ENCODE measurements at regions not wholly inside any gene's neighbourhood (a gene's known extent, or its start where the extent isn't known, plus 50 kb on each side); places are given as distances from the start of the nearest gene placed in this dataset.

DNA sequence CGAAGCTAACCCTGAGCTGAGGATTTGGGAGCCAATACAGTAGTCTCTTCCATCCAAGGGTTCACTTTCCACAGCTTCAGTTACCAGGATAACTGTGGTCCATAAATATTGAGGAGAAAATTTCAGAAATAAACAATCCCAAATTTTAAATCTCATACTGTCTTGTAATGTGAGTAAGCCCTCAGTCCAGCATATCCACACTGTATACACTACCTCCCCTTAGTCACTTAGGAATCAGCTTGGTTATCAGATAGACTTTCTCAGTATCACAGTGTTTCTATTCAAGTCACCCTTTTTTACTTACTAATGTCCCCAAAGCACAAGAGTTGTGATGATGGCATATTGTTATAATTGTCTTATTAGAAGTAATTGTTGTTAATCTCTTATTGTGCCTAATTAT lies 102.3 kb upstream of the GNG12 start:
- TF ChIP-seq POLR2AphosphoS5 (IDR thresholded peaks at IDR 0.05; ENCODE audit: low read depth, low read length) (no peak), ZSCAN12 (CRISPR knock-in tag; IDR thresholded peaks at IDR 0.05) (no peak), POLR2A (IDR thresholded peaks at IDR 0.05; ENCODE audit: insufficient read depth in 1 of 2, low read depth in 2 of 2, low read length in 2 of 2) (no peak), PCBP2 (optimal IDR thresholded peaks at IDR 0.05; ENCODE audit: low read depth, low read length, poor library complexity, severe bottlenecking) (no peak), HMG20B (CRISPR knock-in tag; conservative IDR thresholded peaks at IDR 0.05) (no peak), U2AF1 (optimal IDR thresholded peaks at IDR 0.05; ENCODE audit: low read depth, low read length) (no peak), SKI (IDR thresholded peaks at IDR 0.05; ENCODE audit: partially characterized antibody) (no peak)
- TF ChIP-seq, protein P1, sequence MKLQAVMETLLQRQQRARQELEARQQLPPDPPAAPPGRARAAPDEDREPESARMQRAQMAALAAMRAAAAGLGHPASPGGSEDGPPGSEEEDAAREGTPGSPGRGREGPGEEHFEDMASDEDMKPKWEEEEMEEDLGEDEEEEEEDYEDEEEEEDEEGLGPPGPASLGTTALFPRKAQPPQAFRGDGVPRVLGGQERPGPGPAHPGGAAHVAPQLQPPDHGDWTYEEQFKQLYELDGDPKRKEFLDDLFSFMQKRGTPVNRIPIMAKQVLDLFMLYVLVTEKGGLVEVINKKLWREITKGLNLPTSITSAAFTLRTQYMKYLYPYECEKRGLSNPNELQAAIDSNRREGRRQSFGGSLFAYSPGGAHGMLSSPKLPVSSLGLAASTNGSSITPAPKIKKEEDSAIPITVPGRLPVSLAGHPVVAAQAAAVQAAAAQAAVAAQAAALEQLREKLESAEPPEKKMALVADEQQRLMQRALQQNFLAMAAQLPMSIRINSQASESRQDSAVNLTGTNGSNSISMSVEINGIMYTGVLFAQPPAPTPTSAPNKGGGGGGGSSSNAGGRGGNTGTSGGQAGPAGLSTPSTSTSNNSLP (IDR thresholded peaks at IDR 0.05; ENCODE audit: low read depth, low read length), result no peak
- TF ChIP-seq, protein P2, sequence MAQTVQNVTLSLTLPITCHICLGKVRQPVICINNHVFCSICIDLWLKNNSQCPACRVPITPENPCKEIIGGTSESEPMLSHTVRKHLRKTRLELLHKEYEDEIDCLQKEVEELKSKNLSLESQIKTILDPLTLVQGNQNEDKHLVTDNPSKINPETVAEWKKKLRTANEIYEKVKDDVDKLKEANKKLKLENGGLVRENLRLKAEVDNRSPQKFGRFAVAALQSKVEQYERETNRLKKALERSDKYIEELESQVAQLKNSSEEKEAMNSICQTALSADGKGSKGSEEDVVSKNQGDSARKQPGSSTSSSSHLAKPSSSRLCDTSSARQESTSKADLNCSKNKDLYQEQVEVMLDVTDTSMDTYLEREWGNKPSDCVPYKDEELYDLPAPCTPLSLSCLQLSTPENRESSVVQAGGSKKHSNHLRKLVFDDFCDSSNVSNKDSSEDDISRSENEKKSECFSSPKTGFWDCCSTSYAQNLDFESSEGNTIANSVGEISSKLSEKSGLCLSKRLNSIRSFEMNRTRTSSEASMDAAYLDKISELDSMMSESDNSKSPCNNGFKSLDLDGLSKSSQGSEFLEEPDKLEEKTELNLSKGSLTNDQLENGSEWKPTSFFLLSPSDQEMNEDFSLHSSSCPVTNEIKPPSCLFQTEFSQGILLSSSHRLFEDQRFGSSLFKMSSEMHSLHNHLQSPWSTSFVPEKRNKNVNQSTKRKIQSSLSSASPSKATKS (CRISPR knock-in tag; IDR thresholded peaks at IDR 0.05), result no peak
- TF ChIP-seq, protein P3, sequence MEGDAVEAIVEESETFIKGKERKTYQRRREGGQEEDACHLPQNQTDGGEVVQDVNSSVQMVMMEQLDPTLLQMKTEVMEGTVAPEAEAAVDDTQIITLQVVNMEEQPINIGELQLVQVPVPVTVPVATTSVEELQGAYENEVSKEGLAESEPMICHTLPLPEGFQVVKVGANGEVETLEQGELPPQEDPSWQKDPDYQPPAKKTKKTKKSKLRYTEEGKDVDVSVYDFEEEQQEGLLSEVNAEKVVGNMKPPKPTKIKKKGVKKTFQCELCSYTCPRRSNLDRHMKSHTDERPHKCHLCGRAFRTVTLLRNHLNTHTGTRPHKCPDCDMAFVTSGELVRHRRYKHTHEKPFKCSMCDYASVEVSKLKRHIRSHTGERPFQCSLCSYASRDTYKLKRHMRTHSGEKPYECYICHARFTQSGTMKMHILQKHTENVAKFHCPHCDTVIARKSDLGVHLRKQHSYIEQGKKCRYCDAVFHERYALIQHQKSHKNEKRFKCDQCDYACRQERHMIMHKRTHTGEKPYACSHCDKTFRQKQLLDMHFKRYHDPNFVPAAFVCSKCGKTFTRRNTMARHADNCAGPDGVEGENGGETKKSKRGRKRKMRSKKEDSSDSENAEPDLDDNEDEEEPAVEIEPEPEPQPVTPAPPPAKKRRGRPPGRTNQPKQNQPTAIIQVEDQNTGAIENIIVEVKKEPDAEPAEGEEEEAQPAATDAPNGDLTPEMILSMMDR (CRISPR knock-in tag; IDR thresholded peaks at IDR 0.05), result no peak
- TF ChIP-seq, protein P4, sequence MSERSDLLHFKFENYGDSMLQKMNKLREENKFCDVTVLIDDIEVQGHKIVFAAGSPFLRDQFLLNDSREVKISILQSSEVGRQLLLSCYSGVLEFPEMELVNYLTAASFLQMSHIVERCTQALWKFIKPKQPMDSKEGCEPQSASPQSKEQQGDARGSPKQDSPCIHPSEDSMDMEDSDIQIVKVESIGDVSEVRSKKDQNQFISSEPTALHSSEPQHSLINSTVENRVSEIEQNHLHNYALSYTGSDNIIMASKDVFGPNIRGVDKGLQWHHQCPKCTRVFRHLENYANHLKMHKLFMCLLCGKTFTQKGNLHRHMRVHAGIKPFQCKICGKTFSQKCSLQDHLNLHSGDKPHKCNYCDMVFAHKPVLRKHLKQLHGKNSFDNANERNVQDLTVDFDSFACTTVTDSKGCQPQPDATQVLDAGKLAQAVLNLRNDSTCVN (CRISPR knock-in tag; IDR thresholded peaks at IDR 0.05; ENCODE audit: borderline replicate concordance), result no peak
- TF ChIP-seq, protein P5, sequence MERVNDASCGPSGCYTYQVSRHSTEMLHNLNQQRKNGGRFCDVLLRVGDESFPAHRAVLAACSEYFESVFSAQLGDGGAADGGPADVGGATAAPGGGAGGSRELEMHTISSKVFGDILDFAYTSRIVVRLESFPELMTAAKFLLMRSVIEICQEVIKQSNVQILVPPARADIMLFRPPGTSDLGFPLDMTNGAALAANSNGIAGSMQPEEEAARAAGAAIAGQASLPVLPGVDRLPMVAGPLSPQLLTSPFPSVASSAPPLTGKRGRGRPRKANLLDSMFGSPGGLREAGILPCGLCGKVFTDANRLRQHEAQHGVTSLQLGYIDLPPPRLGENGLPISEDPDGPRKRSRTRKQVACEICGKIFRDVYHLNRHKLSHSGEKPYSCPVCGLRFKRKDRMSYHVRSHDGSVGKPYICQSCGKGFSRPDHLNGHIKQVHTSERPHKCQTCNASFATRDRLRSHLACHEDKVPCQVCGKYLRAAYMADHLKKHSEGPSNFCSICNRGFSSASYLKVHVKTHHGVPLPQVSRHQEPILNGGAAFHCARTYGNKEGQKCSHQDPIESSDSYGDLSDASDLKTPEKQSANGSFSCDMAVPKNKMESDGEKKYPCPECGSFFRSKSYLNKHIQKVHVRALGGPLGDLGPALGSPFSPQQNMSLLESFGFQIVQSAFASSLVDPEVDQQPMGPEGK (CRISPR knock-in tag; IDR thresholded peaks at IDR 0.05), result no peak
